Stimulated activated memory B cell treated with anti-CD40 and anti-IgM and Interleukin-4, amounts not matched to agents 10 μg/mL and 1 μg/mL and 100 μg/mL, for 72 hours (primary cell): ENCODE measurements at regions not wholly inside any gene's neighbourhood (a gene's known extent, or its start where the extent isn't known, plus 50 kb on each side); places are given as distances from the start of the nearest gene placed in this dataset.

Experiments used
- ATAC-seq: fragments of 150-1000 bp; cut with Tn5 transposase; 2 replicates; pipeline ENCODE4 v1.10.0; 2021
- H3K27ac Mint-ChIP-seq: one replicate; pipeline ENCODE4 v1.8.0; 2022; ENCODE audit warnings: mild to moderate bottlenecking, mixed read lengths
- H3K27me3 Mint-ChIP-seq: one replicate; pipeline ENCODE4 v1.8.0; 2022; ENCODE audit warnings: mixed read lengths
- H3K36me3 Mint-ChIP-seq: one replicate; pipeline ENCODE4 v1.8.0; 2022; ENCODE audit warnings: mixed read lengths
- H3K4me1 Mint-ChIP-seq: one replicate; pipeline ENCODE4 v1.8.0; 2022; ENCODE audit warnings: mixed read lengths
- H3K4me3 Mint-ChIP-seq: one replicate; pipeline ENCODE4 v1.8.0; 2022; ENCODE audit warnings: mild to moderate bottlenecking, moderate library complexity, mixed read lengths
- H3K9me3 Mint-ChIP-seq: one replicate; pipeline ENCODE4 v1.8.0; 2022; ENCODE audit warnings: mixed read lengths

DNA sequence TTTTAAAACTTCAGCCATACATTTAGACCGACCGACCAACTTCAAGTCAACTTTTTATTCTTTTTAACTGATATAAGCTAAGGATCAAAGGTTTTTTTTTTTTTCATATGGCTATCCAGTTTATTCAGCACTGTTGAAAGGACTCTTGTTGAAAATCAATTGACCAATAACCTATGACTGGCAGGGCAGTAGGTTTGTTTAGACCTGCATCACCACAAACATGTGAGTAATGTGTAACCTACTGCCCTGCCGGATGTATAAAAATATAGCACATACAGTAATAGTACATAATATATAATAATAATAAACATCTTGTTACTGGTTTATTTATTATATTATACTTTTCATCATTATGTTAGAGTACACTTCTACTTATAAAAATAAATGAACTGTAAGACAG, 434.6 kb upstream of the SEMA3A start:
- no peaks in the 10 kb centered on the region for H3K4me1 Mint-ChIP-seq
- no peak overlapping the region for H3K27ac Mint-ChIP-seq
- H3K36me3 Mint-ChIP-seq: no peaks in the 10 kb centered on the region
- H3K4me3 Mint-ChIP-seq: no peak overlapping the region
- peaks cover 9% of the 10 kb centered on the region for H3K9me3 Mint-ChIP-seq
- ATAC-seq: no peak
- H3K27me3 Mint-ChIP-seq: no peaks in the 10 kb centered on the region

GRCh38 chr7:84627250-84627649, 432.7 kb upstream of the SEMA3A start:
- Mint-ChIP-seq H3K27ac (no peak overlapping the region), H3K27me3 (no peaks in the 10 kb centered on the region), H3K4me3 (no peak overlapping the region), H3K36me3 (no peaks in the 10 kb centered on the region), H3K4me1 (no peaks in the 10 kb centered on the region), H3K9me3 (no peaks in the 10 kb centered on the region)
- no peak for ATAC-seq

DNA sequence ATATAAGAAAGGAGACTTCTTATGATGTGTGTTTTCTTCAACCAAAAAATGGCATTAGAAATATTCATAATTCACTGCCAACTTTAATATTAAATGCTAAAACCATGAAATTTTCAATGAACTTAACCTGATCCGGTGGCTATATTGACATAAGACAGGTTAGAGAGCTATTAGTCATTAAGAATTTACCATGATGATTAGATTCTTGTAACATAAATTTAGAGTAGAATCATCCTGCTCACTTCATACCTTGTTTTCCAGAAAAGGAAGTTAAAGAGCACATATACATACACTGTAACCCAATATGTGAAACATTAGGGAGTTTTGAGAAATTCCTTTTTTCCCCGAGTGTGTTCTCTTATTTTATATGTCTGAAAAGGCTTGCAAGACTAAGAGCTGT, 430.3 kb upstream of the SEMA3A start:
- no peaks in the 10 kb centered on the region for H3K36me3 Mint-ChIP-seq
- no peak for ATAC-seq
- peaks cover 4% of the 10 kb centered on the region for H3K9me3 Mint-ChIP-seq
- H3K27me3 Mint-ChIP-seq: no peaks in the 10 kb centered on the region
- H3K4me1 Mint-ChIP-seq: no peaks in the 10 kb centered on the region
- no peak overlapping the region for H3K4me3 Mint-ChIP-seq
- no peak overlapping the region for H3K27ac Mint-ChIP-seq

DNA sequence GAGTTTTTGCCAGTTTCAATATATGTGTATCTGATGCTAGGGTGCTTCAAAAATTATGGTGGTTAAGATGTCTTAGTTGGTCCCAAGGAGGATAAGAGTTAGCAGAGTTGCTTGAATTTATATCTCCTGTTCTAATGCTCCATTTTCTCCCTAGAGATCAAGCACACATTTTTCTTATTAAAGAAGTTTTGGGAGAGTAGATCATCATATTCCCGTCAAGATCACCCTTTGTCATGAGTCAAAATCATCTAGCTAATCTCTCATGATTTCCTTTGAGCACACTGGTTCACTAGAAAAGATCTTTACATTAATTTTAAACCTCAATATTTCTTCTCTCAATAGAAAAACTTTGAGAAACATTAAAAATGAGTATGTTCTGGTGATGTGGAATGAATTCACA, 429.9 kb upstream of the SEMA3A start:
- no peak for ATAC-seq
- Mint-ChIP-seq H3K27me3 (no peaks in the 10 kb centered on the region), H3K9me3 (peaks cover 4% of the 10 kb centered on the region), H3K27ac (no peak overlapping the region), H3K36me3 (no peaks in the 10 kb centered on the region), H3K4me1 (no peaks in the 10 kb centered on the region), H3K4me3 (no peak overlapping the region)

GRCh38 chr7:84617265-84618030, 422.9 kb upstream of the SEMA3A start:
- Mint-ChIP-seq H3K4me1 (no peaks in the 10 kb centered on the region), H3K36me3 (no peaks in the 10 kb centered on the region), H3K27me3 (no peaks in the 10 kb centered on the region), H3K27ac (no peak overlapping the region), H3K9me3 (peaks cover 14% of the 10 kb centered on the region), H3K4me3 (no peak overlapping the region)
- no peak for ATAC-seq

- Mint-ChIP-seq H3K4me3 (no peak overlapping the region), H3K27me3 (no peaks in the 10 kb centered on the region), H3K36me3 (no peaks in the 10 kb centered on the region), H3K9me3 (peaks cover 10% of the 10 kb centered on the region), H3K27ac (no peak overlapping the region), H3K4me1 (no peaks in the 10 kb centered on the region)
- no peak for ATAC-seq
Measured at GRCh38 chr7:84614821-84615501, 420.4 kb upstream of the SEMA3A start.

DNA sequence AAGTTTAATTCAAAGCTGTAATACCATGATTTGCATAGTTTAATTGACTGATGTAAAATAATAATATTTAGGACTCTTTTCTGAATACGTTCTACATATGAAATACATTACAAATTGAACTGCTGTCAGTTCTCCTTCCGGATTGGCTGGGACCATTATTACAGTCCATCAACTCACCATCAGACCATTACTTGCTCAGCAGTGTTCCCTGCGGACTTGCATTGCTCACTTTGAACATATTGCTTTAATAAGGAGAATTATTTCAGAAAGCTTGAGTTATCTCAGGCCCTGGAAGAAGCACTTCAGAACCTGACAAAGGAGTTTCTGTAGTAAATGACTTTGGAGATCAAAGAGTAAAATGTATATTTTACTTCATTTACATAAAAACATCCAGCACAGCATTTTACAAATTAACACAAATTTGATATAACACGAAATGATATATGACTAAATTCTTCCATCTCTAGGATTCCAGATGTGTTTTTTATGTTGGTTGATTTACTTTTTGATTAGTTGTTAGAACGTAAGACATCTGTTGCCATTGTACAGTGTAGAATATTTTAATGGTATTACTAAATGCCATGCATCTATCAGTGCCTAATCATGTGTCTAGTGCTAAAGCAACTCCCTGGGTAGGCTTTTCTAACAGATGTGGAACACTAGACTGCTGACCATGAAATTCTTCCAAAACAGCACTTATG, 418.5 kb upstream of the SEMA3A start:
- Mint-ChIP-seq H3K4me1 (no peaks in the 10 kb centered on the region), H3K36me3 (no peaks in the 10 kb centered on the region), H3K27me3 (no peaks in the 10 kb centered on the region), H3K9me3 (peaks cover 10% of the 10 kb centered on the region), H3K27ac (no peak overlapping the region), H3K4me3 (no peak overlapping the region)
- no peak for ATAC-seq

DNA sequence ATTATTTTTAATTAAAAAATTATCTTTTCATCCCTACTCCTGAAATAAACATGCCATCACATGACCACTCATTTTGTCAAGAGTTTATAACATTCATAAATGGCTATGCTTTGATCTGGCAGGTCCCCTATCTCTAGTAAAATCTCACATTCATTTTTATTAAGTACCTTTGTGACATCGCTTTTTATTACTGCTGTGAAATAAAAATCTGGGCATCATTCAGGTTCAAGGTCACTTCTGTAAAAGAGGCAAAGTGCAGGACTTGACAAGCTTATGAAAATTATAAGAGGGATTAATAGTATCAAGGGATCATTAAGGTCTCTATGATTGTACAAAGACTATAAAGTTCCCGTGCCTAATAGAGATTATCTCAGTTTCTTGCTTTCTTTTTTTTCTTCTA, 416.8 kb upstream of the SEMA3A start:
- peaks cover 5% of the 10 kb centered on the region for H3K9me3 Mint-ChIP-seq
- ATAC-seq: no peak
- H3K27ac Mint-ChIP-seq: no peak overlapping the region
- H3K4me3 Mint-ChIP-seq: no peak overlapping the region
- H3K27me3 Mint-ChIP-seq: no peaks in the 10 kb centered on the region
- H3K36me3 Mint-ChIP-seq: no peaks in the 10 kb centered on the region
- no peaks in the 10 kb centered on the region for H3K4me1 Mint-ChIP-seq

- peaks cover 2% of the 10 kb centered on the region for H3K9me3 Mint-ChIP-seq
- no peaks in the 10 kb centered on the region for H3K27me3 Mint-ChIP-seq
- no peak for ATAC-seq
- no peaks in the 10 kb centered on the region for H3K36me3 Mint-ChIP-seq
- no peak overlapping the region for H3K27ac Mint-ChIP-seq
- no peak overlapping the region for H3K4me3 Mint-ChIP-seq
- H3K4me1 Mint-ChIP-seq: no peaks in the 10 kb centered on the region
Measured at GRCh38 chr7:84610390-84610789, 415.8 kb upstream of the SEMA3A start.

DNA sequence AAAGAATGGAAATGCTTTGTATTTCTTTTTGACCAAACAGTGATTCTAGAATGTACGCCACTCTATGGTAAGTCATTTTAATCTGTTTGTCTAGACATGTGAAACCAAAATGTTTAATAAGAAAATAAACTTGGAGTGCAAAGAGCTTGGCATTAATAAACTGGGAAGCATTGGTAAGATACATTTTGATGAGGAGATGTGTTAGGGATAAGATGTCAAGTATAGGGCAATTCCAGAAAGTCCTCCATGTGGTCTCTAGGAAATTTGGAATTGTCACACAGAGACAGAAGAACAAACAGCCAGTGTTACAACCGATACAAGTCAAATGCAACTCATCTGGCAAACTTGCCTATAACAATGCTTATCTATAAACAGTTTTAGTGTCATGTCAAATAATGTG, 410.7 kb upstream of the SEMA3A start:
- H3K4me3 Mint-ChIP-seq: no peak overlapping the region
- H3K4me1 Mint-ChIP-seq: no peaks in the 10 kb centered on the region
- no peak overlapping the region for H3K27ac Mint-ChIP-seq
- no peak for ATAC-seq
- no peaks in the 10 kb centered on the region for H3K27me3 Mint-ChIP-seq
- peaks cover 9% of the 10 kb centered on the region for H3K9me3 Mint-ChIP-seq
- no peaks in the 10 kb centered on the region for H3K36me3 Mint-ChIP-seq

- H3K27ac Mint-ChIP-seq: no peak overlapping the region
- H3K9me3 Mint-ChIP-seq: peaks cover 13% of the 10 kb centered on the region
- no peak for ATAC-seq
- H3K27me3 Mint-ChIP-seq: no peaks in the 10 kb centered on the region
- H3K36me3 Mint-ChIP-seq: no peaks in the 10 kb centered on the region
- H3K4me3 Mint-ChIP-seq: no peak overlapping the region
- no peaks in the 10 kb centered on the region for H3K4me1 Mint-ChIP-seq
Measured at GRCh38 chr7:84603545-84603944, 409.0 kb upstream of the SEMA3A start.

- ATAC-seq: no peak
- Mint-ChIP-seq H3K4me3 (no peak overlapping the region), H3K27me3 (no peaks in the 10 kb centered on the region), H3K4me1 (no peaks in the 10 kb centered on the region), H3K36me3 (no peaks in the 10 kb centered on the region), H3K27ac (no peak overlapping the region), H3K9me3 (peaks cover 9% of the 10 kb centered on the region)
Measured at GRCh38 chr7:84595026-84595425, 400.4 kb upstream of the SEMA3A start.

- Mint-ChIP-seq H3K4me1 (no peaks in the 10 kb centered on the region), H3K36me3 (no peaks in the 10 kb centered on the region), H3K27me3 (no peaks in the 10 kb centered on the region), H3K9me3 (peaks cover 6% of the 10 kb centered on the region), H3K4me3 (no peak overlapping the region), H3K27ac (no peak overlapping the region)
- ATAC-seq: no peak
Measured at GRCh38 chr7:84591897-84592296, 397.3 kb upstream of the SEMA3A start.

GRCh38 chr7:84589012-84589411, 394.4 kb upstream of the SEMA3A start:
- ATAC-seq: no peak
- Mint-ChIP-seq H3K9me3 (peaks cover 9% of the 10 kb centered on the region), H3K27me3 (no peaks in the 10 kb centered on the region), H3K27ac (no peak overlapping the region), H3K4me3 (no peak overlapping the region), H3K36me3 (no peaks in the 10 kb centered on the region), H3K4me1 (no peaks in the 10 kb centered on the region)

DNA sequence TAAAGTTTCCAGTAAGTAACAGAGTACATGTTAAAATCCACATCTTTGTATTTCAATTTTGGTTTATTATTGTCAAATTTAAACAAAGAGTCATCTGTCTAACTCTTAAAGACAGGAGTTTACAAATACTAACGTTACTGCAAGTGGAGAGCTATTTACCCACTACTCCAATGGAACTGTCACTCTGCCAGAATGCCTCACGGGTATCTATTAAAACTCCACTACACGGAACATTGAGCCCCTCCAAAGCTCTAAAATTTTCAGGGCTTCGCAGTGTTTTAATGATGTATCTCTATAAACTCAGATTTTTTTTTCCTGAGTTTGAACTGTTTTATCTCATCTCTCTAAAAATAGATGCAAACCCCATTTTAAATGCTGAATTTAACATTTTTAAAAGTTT, 388.7 kb upstream of the SEMA3A start:
- Mint-ChIP-seq H3K9me3 (peaks cover 7% of the 10 kb centered on the region), H3K4me3 (no peak overlapping the region), H3K4me1 (no peaks in the 10 kb centered on the region), H3K36me3 (no peaks in the 10 kb centered on the region), H3K27me3 (no peaks in the 10 kb centered on the region), H3K27ac (no peak overlapping the region)
- no peak for ATAC-seq

DNA sequence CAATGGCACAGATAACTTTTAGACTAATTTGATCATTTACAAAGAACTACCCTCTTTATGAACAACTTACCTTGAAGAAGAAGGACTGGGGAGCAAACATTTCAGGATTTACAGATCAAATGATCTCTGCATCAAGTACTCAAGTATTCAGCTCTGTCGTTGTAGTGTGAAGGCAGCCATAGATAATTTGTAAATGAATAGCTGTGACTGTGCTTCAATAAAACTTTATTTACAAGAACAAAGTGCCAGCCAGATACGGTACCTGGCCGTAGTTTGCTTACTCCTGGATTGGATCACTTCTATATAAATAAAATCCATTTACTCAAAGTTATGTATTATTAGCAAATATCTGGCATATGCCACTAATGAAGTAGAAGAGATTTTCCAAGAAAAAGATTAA, 388.2 kb upstream of the SEMA3A start:
- peaks cover 7% of the 10 kb centered on the region for H3K9me3 Mint-ChIP-seq
- no peaks in the 10 kb centered on the region for H3K36me3 Mint-ChIP-seq
- no peak for ATAC-seq
- no peaks in the 10 kb centered on the region for H3K4me1 Mint-ChIP-seq
- no peak overlapping the region for H3K27ac Mint-ChIP-seq
- H3K4me3 Mint-ChIP-seq: no peak overlapping the region
- H3K27me3 Mint-ChIP-seq: no peaks in the 10 kb centered on the region
